ENCODE measurements at regions not wholly inside any gene's neighbourhood (a gene's known extent, or its start where the extent isn't known, plus 50 kb on each side); places are given as distances from the start of the nearest gene placed in this dataset.
A peak's percentile ranks its signal among the peaks of the same experiment; 100 is the strongest.

DNA sequence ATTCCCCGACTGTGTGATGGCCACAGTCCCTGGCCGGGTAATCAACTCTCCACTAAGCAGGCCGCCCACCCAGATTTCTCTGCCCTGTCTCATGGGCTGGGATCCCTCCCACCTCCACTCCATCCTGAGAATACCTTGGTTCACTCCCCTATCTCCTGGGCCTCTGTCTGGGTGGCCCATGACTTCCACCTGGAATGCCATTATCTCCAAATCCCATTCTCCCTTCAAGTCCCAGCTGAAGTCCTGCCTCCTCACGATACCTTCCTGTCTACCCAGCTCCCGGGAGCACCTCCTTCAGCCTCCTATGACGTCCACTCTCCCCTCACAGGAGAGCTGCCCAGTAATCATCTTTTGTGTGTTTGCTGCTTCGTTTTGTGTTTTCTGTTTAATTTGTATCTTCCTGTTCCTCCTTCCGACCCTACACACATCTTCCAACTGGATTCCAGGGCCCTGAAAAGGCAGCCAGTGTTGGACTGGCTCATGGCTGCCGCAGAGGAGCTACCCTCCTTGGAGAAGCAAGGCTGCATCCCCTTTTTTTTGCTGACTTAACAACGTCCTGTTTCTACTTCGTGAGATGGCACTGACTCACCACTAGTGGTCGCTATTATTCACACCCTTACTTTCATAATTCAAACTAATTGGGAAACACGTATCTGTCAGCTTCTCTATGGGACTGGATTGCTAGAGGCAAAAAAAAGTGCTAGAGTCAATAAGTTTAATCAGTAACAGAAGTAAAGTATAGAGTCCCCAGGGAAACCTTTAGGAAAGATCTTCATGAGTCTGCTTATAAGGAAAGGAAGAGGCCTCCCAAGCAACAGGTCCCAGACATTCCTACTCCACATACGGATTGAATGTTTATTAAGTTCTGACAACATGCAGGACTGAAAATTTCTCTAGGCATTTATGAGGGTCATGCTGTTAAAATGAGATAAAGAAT, 171.9 kb upstream of the GATA6 start:
- TF ChIP-seq, protein P1, sequence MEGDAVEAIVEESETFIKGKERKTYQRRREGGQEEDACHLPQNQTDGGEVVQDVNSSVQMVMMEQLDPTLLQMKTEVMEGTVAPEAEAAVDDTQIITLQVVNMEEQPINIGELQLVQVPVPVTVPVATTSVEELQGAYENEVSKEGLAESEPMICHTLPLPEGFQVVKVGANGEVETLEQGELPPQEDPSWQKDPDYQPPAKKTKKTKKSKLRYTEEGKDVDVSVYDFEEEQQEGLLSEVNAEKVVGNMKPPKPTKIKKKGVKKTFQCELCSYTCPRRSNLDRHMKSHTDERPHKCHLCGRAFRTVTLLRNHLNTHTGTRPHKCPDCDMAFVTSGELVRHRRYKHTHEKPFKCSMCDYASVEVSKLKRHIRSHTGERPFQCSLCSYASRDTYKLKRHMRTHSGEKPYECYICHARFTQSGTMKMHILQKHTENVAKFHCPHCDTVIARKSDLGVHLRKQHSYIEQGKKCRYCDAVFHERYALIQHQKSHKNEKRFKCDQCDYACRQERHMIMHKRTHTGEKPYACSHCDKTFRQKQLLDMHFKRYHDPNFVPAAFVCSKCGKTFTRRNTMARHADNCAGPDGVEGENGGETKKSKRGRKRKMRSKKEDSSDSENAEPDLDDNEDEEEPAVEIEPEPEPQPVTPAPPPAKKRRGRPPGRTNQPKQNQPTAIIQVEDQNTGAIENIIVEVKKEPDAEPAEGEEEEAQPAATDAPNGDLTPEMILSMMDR (IDR thresholded peaks at IDR 0.05 in 8 of 11, conservative IDR thresholded peaks at IDR 0.05 in 3 of 11): peak; percentile 43 to 81 (median 71)
- TF ChIP-seq POLR2A (IDR thresholded peaks at IDR 0.05) (no peak), POLR2AphosphoS5 (IDR thresholded peaks at IDR 0.05) (peak in 1 of 3 donors; percentile 35)
- Histone ChIP-seq H3K9me3 (no peaks in the 10 kb centered on the region), H3K4me3 (no peak overlapping the region), H3K27me3 (replicated peaks in 1 of 7) (no peaks in the 10 kb centered on the region), H3K4me1 (peaks cover 0 to 13% (median 3%) of the 10 kb centered on the region in 6 donors), H3K27ac (peak overlapping the region in 4 of 8 donors; percentile 14 to 54 (median 49)), H3K36me3 (no peaks in the 10 kb centered on the region)
- 48 to 55% (median 52%) methylated on average over 14 of the region's 14 CpGs for WGBS, 5 donors
- no peak for DNase-seq
- intact Hi-C loops (cut with DNase I; ENCODE audit: low total_unique reads): no loop called here

DNA sequence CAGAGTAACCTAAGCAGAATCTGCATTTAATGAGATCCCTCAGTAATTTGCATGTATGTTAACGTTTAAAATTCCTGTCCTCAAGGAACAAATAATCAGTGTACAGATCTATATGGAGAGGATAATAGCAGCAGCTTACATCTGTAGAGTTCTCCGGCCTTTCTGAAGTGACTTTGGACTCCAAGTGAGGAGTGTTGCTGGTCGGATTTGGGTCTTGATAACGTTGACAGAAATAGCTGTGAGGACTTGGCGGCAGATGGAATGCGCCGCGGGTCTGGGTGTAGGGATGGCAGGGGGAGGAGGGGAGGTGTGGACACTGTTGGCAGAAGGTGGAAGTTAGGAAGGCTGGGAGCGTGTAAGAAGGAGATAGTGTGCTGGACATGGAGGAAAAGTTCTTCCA, 170.9 kb upstream of the GATA6 start:
- intact Hi-C loops (cut with DNase I; ENCODE audit: low total_unique reads): no loop called here
- Histone ChIP-seq H3K9me3 (no peaks in the 10 kb centered on the region), H3K4me3 (no peak overlapping the region), H3K4me1 (peaks cover 0 to 13% (median 3%) of the 10 kb centered on the region in 6 donors), H3K27ac (no peak overlapping the region), H3K36me3 (no peaks in the 10 kb centered on the region), H3K27me3 (replicated peaks in 1 of 7) (no peaks in the 10 kb centered on the region)
- TF ChIP-seq, protein P1 (IDR thresholded peaks at IDR 0.05 in 8 of 11, conservative IDR thresholded peaks at IDR 0.05 in 3 of 11): no peak
- no peak for TF ChIP-seq POLR2A (IDR thresholded peaks at IDR 0.05)
- TF ChIP-seq POLR2AphosphoS5 (IDR thresholded peaks at IDR 0.05): no peak
- WGBS, 5 donors: 81 to 90% (median 82%) methylated on average over 9 of the region's 9 CpGs
- DNase-seq: no peak

DNA sequence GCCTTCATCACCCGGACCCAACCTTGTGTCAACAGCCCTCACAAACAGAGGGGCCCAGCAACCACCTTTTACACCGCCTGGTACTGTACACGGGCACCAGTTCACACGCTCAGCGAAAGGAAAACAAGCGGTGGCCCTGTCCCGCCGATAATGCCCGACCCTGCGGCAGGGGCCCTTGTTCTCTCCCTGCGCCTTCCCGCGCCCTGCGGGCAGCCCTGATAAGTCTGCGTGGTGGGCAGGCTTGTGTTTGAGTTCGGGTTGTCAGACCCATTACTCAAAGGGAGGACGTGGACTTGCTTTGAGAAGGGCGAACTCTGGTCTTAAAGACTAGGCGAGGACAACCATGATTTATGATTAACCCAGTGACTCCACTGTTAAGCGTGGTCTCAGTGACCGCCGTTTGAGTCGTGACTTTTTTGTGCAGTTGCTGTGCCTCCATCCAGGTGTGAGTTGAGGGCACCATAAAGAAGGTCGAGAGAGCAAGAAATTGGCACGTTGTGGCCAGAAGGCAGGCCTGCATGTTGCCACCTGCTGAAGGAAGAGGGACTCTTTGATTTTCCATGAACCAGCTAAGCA, 167.4 kb upstream of the GATA6 start:
- peaks cover 0 to 7% (median 2%) of the 10 kb centered on the region in 6 donors for H3K4me1 ChIP-seq
- no peaks in the 10 kb centered on the region for H3K9me3 ChIP-seq
- H3K27ac ChIP-seq: no peak overlapping the region
- TF ChIP-seq, protein P1 (IDR thresholded peaks at IDR 0.05 in 8 of 11, conservative IDR thresholded peaks at IDR 0.05 in 3 of 11): no peak
- TF ChIP-seq POLR2AphosphoS5 (IDR thresholded peaks at IDR 0.05) (no peak), POLR2A (IDR thresholded peaks at IDR 0.05) (no peak)
- no peaks in the 10 kb centered on the region for H3K36me3 ChIP-seq
- no peak for DNase-seq
- 90 to 96% (median 93%) methylated on average over 25 of the region's 25 CpGs for WGBS, 5 donors
- no peaks in the 10 kb centered on the region for H3K27me3 ChIP-seq (replicated peaks in 1 of 7)
- intact Hi-C loops (cut with DNase I; ENCODE audit: low total_unique reads): no loop called here
- H3K4me3 ChIP-seq: no peak overlapping the region
